ENCODE measurements at regions not wholly inside any gene's neighbourhood (a gene's known extent, or its start where the extent isn't known, plus 50 kb on each side); places are given as distances from the start of the nearest gene placed in this dataset.

DNA sequence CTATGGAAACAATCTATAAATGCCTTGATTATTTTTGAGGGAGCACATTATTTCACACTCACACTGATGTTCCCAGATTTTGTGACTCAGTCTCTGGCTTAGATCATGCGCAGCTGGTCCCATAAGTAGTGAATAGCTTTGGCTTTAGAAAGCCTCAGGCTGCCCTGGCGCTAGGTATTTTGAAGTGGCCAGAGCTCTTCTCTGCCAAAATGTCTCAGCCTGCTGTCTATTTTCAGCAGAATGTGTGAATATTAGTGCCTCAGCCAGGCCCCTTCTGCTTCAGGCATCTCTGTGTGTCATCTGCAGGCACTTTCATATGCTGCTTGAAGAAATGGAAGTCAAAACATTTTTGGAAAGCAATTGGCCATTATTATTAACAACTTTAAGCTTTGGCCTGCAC, 931.0 kb upstream of the INTU start:
- TF ChIP-seq, protein P1, sequence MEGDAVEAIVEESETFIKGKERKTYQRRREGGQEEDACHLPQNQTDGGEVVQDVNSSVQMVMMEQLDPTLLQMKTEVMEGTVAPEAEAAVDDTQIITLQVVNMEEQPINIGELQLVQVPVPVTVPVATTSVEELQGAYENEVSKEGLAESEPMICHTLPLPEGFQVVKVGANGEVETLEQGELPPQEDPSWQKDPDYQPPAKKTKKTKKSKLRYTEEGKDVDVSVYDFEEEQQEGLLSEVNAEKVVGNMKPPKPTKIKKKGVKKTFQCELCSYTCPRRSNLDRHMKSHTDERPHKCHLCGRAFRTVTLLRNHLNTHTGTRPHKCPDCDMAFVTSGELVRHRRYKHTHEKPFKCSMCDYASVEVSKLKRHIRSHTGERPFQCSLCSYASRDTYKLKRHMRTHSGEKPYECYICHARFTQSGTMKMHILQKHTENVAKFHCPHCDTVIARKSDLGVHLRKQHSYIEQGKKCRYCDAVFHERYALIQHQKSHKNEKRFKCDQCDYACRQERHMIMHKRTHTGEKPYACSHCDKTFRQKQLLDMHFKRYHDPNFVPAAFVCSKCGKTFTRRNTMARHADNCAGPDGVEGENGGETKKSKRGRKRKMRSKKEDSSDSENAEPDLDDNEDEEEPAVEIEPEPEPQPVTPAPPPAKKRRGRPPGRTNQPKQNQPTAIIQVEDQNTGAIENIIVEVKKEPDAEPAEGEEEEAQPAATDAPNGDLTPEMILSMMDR (IDR thresholded peaks at IDR 0.05): no peak
- TF ChIP-seq POLR2A (IDR thresholded peaks at IDR 0.05) (no peak), EP300 (IDR thresholded peaks at IDR 0.05) (no peak)
